DMS153 (cell line): ENCODE measurements at regions not wholly inside any gene's neighbourhood (a gene's known extent, or its start where the extent isn't known, plus 50 kb on each side); places are given as distances from the start of the nearest gene placed in this dataset.
A peak's percentile ranks its signal among the peaks of the same experiment; 100 is the strongest.

Experiments
- DNase-seq: peaks from one replicate; lab custom pipeline; 2025; lab: John Stamatoyannopoulos, UW

DNA sequence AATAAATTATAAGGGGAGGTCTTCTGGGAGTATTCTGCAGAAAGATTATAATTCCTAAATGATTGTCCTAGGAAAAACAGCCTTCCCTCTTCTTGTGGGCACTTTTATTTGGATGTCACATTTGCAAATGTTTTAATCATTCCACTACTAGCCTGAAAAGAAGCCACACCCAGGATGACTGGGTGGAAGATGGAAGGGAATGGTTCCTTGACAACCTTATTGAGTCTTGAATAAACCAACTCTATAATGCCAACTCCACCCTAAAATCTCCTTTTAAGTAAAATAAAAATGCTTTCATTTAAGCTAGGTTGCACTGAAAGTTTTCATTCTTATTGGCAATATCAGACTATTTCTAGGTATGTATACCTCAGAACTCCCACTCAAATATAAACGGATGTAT is 494.6 kb downstream of the RFC3 start:
- DNase-seq: no peak

DNA sequence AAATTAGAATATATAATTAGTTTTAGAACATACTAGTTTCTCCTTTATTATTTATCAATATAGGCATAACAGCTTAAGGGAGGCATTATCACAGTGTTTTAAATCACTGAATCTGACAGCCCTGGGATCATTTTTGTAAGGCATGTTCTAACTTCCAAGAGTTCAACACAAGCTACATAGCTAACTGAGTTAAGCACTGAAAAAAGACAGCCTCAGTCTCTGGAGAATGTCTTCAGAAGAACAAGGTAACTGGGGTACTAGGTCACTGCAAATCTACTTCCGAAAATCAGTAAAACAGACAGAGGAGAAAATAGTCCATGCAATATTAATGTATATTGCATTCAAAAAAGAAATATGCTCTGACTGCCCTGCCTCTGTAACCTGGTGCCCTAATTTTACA is 502.1 kb downstream of the RFC3 start:
- no peak for DNase-seq

DNA sequence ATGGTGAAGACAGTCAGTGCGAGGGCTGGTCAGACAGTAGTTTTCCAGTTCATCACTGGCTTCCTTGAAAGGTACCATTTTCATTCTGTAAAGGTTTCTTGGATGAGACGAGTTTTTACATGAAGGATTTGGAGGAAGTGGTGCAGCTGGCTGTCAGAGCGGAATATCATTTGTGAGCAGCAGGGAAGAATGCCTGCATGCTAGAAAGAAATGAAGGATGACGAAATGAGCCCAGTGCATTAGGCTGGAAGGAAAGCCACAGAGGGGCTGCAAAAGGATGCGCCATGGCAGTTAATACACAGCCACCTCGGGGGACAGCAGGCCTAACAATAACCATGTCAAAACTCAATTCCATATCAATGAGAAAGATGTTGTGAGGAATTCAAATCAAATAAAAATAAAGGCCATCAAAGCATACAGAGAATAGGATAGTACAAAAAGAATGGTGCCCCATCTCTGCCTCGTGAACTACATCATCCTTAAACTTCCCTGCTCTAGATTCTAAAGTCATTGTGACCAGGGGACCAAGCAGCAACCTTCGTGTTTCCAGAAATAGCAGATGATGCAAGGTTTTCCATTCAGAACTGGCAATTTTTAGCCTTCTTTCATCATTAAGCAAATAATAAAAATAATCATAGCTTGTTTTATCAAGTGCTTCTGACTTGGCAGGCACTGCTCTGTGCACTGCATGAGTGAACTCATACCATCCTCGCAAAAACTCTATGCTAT is 504.2 kb downstream of the RFC3 start:
- no peak for DNase-seq

DNA sequence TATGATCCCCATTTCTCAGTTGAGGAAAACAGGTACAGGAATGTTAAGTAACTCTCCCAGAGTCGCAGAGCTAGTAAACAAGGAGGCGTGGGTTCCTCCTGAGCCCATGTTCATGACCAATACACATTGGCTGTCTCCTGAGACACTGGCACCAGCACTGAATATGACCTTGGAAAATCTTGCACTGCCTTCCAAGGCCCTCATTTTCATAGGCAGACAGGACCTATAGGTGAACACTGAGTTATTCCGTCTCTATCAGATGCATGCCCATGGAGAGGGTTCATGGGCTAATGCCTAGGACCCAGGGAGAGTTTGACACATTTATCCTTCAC is 504.8 kb downstream of the RFC3 start:
- DNase-seq: no peak

DNA sequence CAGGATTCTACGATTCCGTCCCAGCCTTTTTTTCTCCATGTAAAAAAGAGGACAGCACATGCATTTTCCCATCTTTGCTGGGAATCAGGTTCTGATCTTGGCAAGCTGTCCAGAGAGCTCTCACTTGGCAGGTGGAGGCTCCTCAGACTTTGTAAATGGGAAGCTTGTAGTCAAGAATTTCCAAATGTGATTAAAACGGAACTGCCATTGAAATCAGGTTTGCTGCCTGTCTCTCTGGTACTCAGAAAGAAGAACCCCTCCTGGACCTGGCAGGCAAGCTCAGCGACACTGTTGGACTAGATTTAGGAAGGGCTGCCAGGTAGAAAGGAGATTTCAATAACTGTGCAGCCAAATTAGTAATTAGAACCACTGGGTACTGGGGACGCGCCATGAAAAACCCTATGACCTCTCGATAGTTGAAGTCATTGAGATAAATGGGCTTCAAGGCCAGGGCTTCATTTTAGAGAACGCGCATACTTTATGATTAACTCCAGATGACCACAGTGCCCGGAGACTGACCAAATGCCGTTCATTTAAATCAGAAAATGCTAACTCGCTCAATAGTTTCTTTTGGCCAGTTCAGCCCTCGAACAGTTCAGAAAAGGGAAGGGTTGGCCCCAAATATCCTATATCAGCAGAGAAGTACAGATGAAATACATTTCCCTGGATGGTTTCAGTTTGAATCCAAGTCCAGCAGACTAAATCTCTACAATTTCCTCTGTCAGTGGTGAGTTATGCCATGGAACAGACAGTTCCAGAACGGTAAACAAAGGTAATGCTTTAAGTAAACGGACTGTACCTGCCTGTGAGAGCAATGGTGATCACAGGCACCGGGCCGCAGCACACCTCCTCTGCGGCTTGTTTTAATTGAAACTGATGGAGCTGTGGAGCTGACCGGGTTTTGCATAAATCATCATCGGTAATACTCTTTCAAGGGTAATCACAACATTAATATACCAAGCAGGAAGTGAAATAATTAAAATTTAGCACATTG is 517.4 kb downstream of the RFC3 start:
- DNase-seq: no peak

DNA sequence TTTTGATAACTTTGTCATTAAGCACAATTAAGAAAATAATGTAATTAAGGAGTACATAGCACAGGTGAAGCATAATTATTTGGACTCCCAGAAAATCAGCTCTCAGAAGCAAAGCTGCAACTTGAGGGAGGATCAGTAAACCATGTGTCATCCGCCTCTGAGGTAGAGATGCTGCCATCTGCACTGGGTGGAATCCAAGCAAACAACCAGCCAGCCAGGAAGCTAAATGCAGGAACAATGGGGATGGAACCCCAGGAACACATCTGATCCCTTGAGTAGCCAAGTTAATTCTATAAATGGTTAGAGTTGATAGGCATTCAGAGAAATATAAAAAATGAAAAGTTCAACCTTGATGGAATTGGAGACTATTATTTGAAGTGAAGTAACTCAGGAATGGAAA is 520.2 kb downstream of the RFC3 start:
- no peak for DNase-seq

DNA sequence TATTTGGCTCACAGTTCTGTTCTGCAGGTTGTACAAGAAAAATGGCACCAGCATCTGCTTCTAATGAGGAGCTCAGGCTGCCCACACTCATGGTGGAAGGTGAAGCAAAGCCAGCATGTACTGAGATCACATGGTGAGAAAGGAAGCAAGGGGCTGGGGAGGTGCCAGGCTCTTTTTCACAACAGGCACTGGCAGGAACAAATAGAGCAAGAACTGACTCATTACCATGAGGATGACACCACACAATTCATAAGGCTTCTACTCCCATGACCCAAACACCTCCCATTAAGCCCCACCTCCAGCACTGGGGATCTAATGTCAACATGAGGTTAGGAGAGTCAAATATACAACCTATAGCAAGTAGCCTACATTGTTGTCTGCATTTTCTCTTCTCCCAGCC is 522.6 kb downstream of the RFC3 start:
- peak; percentile 37 for DNase-seq

DNA sequence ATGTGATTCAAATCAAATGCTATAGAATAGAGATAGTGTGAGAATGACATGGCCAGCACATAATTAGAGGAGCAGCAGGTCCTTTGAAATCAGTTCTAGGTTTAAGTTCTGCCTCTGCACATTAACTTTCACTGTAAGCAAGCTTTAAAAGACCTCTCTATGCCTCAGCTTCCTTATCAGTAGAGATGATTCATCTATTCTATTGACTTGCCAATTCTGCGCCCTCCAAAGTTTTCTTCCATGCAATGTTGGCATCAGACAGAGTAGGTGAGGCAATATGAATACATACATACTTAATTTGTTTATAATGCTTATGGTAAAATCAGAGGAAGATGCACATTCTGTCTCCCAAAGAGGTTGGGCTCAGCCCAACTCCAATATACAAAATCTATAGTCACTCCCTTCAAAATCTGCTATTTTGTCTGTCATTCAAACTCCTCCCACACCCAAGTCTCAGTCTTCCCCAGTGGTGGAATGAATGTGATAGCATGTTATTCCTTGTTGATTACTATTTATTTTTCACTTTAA is 525.5 kb downstream of the RFC3 start:
- DNase-seq: no peak

DNA sequence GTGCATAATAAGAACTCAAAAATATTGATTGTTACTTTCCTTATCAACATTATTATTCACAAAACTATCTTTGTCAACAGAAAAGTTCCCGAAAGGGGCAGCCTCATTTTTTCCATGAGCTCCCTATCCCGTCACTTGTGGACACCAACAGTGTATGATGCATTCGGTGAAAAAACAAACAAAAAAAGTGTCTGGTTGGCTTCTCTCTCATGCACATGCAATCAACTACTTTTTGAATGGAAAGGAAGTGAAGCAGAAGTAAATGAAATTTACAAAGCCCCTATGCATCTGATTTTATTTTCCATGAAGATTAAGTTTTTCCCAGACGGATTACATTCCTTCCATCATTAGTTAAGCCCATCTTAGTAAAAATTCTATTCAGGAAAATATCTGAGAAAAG is 526.9 kb downstream of the RFC3 start:
- DNase-seq: no peak

DNA sequence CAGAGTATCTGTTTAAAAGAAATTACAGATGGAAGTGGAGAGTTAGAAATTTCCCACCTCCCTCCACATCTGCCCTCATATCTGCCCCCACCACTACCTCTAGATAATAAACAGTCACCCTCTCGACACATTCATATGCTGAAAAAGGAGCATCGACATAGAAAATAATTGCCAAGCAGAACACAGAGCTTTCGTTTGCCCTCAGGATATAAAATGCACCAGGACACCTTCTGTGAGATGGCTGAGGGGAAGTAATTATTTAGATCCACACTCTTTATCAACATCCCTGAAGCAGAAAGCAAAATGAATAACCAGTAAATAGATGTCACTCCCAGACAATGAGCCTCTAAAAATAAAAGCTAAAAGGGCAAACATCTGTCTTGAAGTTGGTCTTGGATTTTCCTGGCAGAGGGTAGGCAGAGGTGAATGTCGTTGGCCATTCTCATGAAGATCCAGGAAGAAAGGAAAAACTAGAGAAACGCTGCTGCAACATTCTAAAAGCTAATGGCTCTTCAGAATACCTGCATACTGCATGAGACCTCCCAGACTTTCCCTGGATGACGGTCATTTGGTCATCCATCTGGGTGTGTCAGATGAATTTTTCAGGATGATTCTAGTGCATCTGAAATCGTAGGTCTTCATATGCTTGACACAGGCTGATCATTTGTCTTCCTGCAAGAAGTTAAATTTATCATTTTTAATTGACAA is 527.5 kb downstream of the RFC3 start:
- no peak for DNase-seq

DNA sequence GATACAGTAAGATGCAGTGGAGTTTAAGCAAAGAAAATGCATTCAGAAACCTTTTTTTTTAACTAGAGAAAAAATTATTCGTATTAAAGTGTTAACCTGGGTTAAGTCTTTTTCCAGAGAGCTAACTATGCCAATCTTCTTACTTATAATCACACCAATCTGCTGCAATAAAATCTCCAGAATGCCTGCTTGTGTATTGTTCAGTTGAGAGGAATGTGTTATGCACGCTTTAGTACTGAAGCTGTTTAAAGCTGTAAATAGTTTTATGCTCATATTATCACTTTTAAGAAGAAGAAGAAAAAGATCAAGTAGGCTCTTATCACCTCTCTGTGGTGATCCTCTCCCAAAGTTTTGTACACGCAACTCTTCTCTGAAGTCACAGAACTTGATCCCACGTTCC is 528.7 kb downstream of the RFC3 start:
- no peak for DNase-seq

DNA sequence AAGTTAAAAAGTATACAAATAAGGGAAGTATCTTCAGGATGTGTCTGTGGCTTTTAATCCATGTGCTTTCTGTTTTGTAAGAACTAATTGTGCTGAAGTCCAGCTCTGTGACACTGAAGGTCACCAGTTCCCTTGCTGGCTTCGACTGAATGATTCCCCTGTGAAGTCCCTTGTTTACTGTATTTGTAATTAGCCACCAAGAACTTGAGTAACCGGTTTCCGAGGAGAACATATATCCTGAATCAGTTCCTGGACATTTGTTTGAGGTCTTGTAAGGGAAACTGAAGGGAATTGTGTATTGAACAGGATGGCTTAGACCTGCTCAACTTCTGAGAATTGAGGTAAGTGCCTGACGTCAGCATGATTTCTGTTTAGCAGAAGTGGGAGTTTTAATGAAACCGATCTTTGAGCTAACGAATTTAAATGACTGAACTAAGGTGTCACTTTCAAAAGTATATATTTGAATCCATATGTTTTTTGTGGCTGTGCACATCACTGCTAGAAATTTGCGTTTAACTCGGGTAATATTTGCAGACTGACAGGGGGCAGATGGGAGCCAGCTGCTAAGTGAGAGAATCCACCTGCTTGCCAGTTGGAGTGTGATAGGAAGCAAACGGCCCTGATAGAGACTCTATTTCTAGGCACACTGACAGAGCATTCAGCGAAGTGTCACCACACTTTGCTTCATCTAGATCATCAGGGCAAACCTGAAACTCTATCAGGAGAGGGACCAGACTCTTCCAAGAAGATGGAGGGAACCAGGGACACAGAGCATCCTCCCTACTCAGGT is 530.0 kb downstream of the RFC3 start:
- DNase-seq: peak; percentile 88

DNA sequence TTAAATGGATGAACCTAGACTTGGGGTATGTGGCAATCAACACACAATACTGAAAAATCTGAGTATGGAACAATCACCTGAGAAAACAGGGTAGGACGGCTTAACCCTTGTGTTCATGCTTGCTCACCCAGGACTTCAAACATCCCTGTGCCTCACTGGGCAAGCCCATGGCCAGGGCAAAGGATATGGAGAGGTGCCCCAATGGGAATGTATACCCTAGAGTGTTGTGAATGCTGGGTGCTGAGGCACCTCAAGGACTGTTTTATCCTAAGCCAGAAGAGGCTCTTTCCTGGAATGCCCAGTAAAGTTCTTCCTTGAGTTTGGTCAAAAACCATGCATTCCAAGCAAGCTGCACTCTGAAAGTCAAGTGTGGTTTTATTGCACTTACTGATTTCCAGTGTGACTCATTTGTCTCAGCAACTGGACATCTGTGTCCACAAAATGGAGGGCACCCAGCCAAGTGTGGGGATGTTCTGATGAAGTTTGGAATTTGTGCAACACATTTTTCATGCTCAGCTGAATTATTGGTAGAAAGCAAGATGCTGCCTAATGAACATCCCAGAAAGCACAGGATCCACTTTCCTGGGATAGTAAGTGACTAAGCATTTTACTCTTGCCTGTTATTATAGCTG is 531.3 kb downstream of the RFC3 start:
- no peak for DNase-seq

DNA sequence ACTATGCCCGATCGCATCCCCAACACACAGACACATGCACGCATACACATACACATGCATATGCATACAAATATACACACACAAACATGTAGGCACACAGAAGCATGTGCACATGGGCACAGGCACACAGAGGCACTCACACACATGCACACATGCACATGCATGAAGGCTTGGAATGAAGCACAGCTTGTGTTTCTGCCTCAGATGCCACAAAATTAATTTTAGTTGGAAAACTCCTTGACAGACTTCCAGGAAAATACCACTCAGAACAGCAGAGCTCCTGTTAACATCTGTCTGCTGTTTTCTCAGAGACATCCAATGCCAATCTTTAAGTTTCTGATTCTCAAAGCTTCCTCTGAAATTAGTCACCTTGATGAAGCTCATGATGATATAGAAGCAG is 532.7 kb downstream of the RFC3 start:
- DNase-seq: no peak

DNA sequence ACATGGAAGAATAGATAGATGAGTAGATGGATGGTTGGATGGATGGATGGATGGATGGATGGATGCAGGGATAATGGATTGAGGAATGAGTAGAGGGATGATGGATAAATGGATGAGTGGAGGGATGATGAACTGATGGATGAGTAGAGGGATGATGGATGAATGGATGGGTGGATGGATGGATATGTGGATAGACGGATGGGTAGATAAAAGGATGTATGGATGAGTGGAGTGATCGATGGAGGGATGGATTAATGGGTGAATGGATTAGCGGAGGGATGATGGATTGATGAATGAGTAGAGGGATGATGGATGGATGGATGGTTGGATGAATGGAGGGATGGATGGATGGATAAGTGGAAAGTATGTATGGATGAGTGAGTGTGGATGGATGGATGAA is 533.2 kb downstream of the RFC3 start:
- DNase-seq: no peak

DNA sequence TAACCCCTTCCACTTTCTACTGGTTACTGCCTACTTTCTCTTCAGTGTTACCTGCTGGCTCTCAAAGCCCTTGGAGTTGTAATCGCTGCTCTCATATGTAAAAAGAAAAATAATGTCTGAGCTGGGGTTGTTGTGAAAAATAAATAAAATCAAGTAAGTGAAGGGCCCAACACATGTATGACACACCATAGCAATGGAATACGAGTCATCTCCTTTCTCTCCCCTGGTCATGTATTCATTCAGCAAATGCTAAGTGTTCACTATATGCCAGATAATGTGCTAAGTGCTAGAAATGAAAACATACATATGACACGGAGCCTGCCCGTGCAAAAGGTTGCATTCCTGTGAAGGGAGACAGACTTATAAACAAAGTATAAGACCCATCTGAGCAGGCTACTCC is 535.0 kb downstream of the RFC3 start:
- no peak for DNase-seq

DNA sequence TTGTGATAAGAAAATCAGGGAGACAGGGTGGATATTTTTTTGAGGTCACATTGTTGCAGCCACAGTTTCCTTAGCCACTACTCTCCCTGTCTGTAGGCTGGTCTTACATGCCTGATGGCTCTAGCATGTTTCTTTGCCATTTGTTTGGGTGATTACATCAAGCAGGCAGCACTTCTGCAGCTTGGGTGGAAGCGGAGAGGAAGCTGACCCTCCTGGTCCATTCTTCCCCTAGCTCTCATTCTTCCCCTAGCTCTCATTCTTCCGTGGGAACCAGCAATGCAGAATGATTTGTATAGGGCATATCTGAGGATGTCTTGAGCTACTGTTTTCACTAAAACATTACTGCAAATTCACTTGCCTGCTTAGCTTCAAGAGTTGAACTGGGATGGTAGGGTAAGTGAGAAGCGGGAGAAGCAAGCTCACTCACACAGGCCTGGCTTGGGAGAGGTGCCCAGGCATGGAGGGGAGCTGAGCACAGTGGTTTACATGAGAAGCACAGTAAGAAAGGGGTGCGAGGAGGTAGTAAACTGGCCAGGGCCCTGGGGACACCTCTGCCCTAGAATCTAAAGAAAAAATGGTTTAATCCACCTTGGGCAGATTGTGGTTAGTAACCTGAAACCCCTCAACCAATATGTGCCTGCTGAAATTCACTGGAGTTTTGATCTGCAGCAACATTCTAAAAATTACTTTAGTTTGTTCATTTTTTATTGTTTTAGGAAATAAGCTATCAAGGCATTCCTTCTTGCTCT is 538.9 kb downstream of the RFC3 start:
- DNase-seq: no peak

DNA sequence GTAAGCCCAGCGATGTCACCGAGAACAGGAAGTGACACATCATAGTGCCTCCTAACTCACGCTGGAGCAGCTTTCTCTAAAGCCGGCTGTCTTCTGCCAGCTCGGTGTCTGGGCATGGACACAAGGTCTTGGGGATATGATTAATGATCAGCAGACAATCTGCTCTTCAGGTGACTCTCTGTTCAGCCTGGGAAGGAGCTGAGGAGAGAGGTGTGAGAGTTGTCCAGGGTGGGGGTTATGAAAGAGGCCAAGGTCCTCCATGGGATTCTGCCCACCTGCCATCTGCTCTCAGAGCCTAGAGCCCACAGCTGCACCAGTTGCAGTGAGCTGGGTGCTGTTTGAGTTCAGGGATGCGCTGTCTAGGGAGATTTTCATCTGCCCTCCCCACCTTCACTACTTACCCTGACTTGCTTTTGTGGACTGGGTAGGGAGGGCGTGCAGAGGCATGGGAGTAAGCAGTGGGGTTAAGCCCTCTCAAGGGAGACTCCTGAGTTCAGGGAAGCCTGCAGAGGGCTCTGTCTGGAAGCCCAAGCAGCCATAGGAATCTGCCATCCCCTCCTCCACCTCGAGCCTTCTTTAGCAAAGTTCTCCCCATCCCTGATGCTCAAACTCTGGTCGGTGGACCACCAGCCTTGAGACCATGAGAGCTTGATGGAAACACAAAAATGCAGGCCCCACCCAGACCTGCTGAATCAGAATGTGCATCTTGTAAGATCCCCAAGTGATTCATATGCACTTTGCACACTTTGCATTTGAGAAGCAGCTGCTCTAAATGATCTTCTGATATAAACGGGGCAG is 539.7 kb downstream of the RFC3 start:
- DNase-seq: no peak

DNA sequence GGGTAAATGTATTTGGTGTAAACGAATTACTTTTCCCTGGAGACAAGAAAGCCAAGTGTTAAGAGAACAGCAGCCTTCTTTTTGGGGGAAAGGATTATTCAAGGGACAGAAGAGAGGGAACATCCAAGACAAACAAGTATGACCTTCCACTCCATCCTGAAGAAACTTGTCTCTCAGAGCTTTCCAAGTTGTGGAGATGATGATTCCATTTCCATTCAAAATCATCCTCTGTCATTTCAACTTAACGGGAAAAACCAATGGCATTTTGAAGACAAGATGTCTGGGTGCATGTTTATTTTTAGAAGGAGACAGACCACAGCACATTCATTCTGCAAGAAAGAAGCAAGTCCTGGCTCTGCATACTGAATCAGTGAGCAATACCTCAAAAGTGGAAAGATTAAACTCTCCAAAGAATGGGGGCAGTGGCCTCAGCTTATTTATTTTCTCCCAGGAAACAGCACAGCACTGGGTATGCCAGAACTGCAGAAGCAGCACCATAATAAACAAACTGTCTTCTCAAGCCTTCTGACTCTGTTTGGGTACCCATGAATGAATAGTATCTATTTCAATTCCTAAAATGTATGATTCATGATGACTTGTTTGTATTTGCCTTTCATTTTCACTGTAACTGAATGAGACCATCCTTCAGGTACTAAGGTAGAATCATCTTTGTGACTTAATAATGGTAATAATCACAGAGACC is 541.0 kb downstream of the RFC3 start:
- DNase-seq: no peak
